GM21528 (cell line): ENCODE measurements at regions not wholly inside any gene's neighbourhood (a gene's known extent, or its start where the extent isn't known, plus 50 kb on each side); places are given as distances from the start of the nearest gene placed in this dataset.
"Not testable (repeated sequence)": the region's sequence is repeated elsewhere in the genome, so short reads cannot be mapped to it uniquely, and the experiment has no call there.

Source experiments
- ATAC-seq: cut with Tn5 transposase; IDR thresholded peaks from one replicate; pipeline ENCODE4 v1.9.1; 2021; ENCODE audit warnings: mild to moderate bottlenecking, moderate library complexity; ENCODE audit not compliant: unreplicated experiment, low FRiP score

GRCh38 chr13:54658771-54659170 is 1630.2 kb downstream of the OLFM4 start:
- ATAC-seq = no peak

- no peak for ATAC-seq
Observed at GRCh38 chr13:54660277-54660676, 1631.7 kb downstream of the OLFM4 start.

GRCh38 chr13:54676526-54677113 is 1648.0 kb downstream of the OLFM4 start:
- no peak for ATAC-seq

- no peak for ATAC-seq
Observed at GRCh38 chr13:54682184-54682583, 1653.6 kb downstream of the OLFM4 start.

- ATAC-seq = no peak
Observed at GRCh38 chr13:54687173-54687572, 1658.6 kb downstream of the OLFM4 start.

GRCh38 chr13:54699831-54700230 is 1671.2 kb downstream of the OLFM4 start:
- no peak for ATAC-seq

- no peak for ATAC-seq
Observed at GRCh38 chr13:54705738-54706137, 1677.1 kb downstream of the OLFM4 start.

- no peak for ATAC-seq
Observed at GRCh38 chr13:54706336-54706735, 1677.7 kb downstream of the OLFM4 start.

GRCh38 chr13:54709546-54709945 is 1680.9 kb downstream of the OLFM4 start:
- ATAC-seq = no peak

GRCh38 chr13:54733639-54734038 is 1705.0 kb downstream of the OLFM4 start:
- no peak for ATAC-seq

GRCh38 chr13:54737211-54737610 is 1708.6 kb downstream of the OLFM4 start:
- not testable (repeated sequence) for ATAC-seq

- no peak for ATAC-seq
Observed at GRCh38 chr13:54742984-54743383, 1714.4 kb downstream of the OLFM4 start.

- no peak for ATAC-seq
Observed at GRCh38 chr13:54744747-54745146, 1716.1 kb downstream of the OLFM4 start.

GRCh38 chr13:54750521-54750920 is 1721.9 kb downstream of the OLFM4 start:
- no peak for ATAC-seq

GRCh38 chr13:54758795-54759194 is 1730.2 kb downstream of the OLFM4 start:
- no peak for ATAC-seq

- no peak for ATAC-seq
Observed at GRCh38 chr13:54768214-54768613, 1739.6 kb downstream of the OLFM4 start.

GRCh38 chr13:54775501-54776191 is 1747.0 kb downstream of the OLFM4 start:
- no peak for ATAC-seq

GRCh38 chr13:54787754-54788153 is 1759.1 kb downstream of the OLFM4 start:
- ATAC-seq = no peak

GRCh38 chr13:54799621-54800226 is 1771.1 kb downstream of the OLFM4 start:
- no peak for ATAC-seq

- ATAC-seq = no peak
Observed at GRCh38 chr13:54802226-54802625, 1773.6 kb downstream of the OLFM4 start.

GRCh38 chr13:54805743-54806142 is 1777.1 kb downstream of the OLFM4 start:
- ATAC-seq = no peak

- not testable (repeated sequence) for ATAC-seq
Observed at GRCh38 chr13:54821938-54822470, 1793.4 kb downstream of the OLFM4 start.
